NCI-H69 (cell line): ENCODE measurements at regions not wholly inside any gene's neighbourhood (a gene's known extent, or its start where the extent isn't known, plus 50 kb on each side); places are given as distances from the start of the nearest gene placed in this dataset.
"Not testable (repeated sequence)": the region's sequence is repeated elsewhere in the genome, so short reads cannot be mapped to it uniquely, and the experiment has no call there.

ENCODE experiments used
- DNase-seq: peaks from one replicate; lab custom pipeline; 2025; lab: John Stamatoyannopoulos, UW

DNA sequence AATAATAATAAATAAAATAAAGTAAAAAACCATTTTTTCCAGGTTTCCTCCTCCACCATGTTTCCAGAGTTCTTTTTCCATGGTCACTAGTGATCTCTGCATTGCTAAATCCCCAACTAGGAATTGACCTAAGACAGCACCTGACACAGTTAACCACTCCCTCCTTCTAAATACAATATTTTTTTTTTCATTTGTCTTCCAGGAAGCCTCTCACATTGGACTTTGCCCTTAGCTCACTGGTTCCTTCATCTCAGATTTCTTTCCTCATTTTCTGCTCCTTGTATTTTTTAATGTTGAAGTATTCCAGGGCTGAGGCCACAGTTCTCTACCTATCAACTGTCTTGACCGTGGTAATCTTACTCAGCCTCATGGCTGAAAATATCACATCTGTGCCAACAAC lies 187.3 kb upstream of the FAM241A start:
- no peak for DNase-seq

- peak; percentile 57 for DNase-seq
Observed at GRCh38 chr4:111959222-111959621, 186.0 kb upstream of the FAM241A start.

- no peak for DNase-seq
Observed at GRCh38 chr4:111960241-111960667, 185.0 kb upstream of the FAM241A start.

- not testable (repeated sequence) for DNase-seq
Observed at GRCh38 chr4:111961026-111961425, 184.2 kb upstream of the FAM241A start.

DNA sequence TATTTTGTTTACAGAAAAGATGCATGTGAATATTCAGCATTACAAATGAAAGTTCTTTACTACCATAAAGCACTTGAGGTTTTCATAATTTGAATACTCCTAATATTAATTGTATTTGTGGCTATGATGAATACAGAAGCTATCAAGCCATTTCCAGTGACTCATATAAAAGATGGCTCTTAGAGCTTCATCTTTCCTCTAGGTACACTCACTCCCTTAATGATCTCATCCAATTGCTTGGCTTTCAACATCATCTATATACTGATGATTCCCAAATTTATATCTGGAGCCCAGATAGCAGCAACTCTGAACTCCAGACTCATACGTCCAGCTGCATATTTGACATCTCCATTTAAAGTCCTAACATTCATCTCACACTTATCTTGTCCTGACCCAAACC lies 183.4 kb upstream of the FAM241A start:
- DNase-seq = no peak

GRCh38 chr4:111963158-111963700 lies 182.0 kb upstream of the FAM241A start:
- DNase-seq = no peak

DNA sequence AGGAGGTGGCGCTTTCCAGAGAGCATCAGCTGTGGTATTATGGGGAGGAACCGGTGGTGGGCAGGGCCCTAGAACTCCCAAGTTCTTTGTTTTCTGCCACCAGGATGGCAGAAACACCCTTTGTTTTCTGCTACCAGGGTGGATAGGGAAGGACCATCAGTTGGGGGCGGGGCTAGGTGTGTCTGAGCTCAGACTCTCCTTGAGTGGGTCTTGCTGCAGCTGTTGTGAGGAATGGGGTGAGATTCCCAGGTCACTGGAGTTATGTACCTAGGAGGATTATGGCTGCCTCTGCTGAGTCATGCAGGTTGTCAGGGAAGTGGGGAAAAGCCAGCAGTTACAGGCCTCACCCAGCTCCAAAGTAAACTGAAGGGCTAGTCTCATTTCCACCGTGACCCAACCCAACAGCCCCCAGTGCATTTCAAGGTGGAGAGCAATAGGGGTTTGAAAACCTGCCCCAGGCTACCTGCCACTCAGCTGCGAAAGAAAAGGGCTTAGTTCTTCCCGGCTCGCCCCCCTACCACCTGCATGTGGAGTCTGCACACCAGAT lies 167.8 kb upstream of the FAM241A start:
- peak; percentile 59 for DNase-seq

GRCh38 chr4:111979921-111980320 lies 165.3 kb upstream of the FAM241A start:
- no peak for DNase-seq

DNA sequence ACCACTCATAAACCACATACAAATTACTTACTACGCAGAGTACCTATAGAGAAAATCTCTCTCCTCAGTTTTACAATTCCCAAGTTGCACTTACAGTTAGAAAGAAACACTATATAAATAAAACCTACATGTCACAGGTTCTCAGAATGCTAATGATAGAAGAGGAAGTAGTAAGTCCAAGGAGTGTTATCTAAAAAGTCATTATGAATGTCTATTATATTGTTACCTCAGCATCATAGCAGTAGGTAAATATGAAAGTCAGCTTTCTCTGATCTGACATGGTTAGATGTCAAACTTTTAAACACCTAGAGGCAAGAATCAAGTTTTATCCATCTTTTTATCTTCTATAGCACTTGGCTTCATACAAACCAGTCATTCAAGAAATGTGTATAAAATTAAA lies 163.2 kb upstream of the FAM241A start:
- DNase-seq = no peak

DNA sequence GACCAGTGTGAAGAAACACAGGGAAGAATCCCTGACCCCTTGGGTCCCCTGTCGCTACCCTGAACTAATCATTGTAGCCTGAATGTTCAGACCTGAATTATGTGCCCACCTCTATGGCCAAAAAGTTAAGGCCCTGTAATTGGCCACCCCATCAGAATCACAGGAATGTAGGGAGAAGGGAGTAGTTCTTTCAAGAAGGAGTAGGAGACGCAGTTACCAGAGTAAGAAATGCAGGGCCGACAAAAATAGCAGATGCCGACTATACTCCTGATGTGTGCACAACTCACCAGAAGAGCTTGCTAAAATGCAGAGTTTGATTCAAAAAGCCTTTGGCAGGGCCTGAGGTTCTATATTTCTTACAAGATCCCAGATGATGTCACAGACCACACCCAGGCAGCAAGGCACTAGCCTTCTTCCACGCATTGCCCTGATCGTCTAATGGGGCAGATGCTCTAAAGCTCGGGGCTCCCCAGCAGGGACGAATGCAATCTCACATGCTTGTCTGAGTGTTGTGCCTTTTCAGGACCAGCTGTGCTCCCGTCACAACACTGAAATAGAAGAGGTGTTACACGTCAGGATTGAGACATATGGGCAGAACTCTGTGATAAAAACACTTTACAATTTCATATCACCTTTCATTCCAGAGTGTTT lies 161.0 kb upstream of the FAM241A start:
- peak; percentile 26 for DNase-seq

- DNase-seq = no peak
Observed at GRCh38 chr4:111985426-111985825, 159.8 kb upstream of the FAM241A start.

GRCh38 chr4:111986095-111986494 lies 159.2 kb upstream of the FAM241A start:
- DNase-seq = no peak

GRCh38 chr4:111988514-111988913 lies 156.7 kb upstream of the FAM241A start:
- peak; percentile 1 for DNase-seq

GRCh38 chr4:111989817-111990216 lies 155.4 kb upstream of the FAM241A start:
- no peak for DNase-seq

DNA sequence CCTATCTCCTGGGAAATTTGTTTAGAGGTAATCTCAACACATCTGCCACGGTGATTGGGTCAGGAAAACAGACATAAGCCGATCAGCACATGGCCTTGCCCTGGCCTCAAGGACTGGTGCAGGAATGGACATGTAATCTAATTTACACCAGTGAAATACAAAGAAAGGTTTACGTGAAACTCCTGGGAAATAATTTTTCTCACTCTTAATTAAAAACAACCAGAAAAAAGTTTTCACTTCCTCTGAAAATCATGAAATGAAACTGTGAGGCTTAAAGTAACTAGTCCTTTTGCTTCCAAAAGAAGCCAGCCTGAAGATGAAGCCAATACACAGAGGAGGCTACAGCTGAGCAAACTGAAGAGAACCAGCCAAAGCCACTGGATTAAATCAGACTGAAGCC lies 154.1 kb upstream of the FAM241A start:
- peak; percentile 11 for DNase-seq

- peak; percentile 7 for DNase-seq
Observed at GRCh38 chr4:111991797-111992196, 153.5 kb upstream of the FAM241A start.

DNA sequence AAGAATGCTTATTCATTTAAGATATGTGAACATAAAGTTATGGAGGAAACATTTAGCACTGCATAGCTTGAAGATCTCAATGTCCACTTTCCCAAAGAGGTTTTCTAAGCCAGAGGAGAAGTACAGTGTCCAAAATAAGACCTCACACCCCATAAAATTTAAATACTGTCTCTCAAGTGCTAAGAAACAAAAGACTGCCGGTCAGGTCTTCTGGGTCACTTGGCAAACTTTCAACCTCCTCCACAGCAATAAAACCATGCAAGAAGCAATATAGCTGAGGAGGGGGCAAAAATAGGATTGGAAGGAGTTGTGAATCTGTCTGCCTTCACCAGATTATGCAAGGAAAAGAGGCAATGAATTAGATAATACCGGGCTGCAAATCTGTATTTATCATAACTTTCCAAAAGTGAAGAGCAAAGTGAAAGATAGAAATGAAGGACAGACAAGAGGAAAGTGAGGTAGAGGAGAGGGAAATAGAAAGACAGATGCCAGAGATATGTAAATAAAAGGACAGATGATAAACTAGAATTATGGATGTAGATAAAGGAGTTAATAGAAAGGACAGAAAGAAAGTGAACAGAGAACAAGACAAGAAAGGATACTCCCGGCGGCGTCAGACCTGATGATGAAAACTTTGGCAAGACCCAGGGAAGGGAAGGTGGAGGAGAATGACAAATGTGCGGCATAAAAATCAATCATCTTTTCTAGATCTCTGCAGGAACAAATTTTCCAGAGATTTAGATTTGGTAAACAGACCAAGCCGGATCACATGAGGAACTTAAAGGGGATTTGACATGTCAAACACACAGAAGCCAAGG lies 152.7 kb upstream of the FAM241A start:
- peak; percentile 42 for DNase-seq

GRCh38 chr4:111994392-111994791 lies 150.9 kb upstream of the FAM241A start:
- DNase-seq = no peak

DNA sequence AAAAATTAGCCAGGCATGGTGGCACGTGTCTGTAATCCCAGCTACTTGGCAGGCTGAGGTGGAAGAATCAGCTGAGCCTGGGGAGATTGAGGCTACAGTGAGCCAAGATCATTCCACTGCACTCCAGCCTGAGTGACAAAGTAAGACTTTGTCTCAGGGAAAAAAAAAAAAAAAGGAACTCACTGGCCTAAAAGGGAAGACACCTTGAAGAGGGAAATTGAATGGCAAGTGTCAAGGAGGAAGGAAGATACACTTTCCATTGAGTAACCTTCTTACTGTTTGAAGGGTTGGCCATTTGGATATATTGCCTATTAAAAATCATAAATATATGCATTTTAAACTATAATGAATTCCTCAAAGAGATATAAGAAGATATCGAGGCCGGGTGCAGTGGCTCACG lies 147.5 kb upstream of the FAM241A start:
- DNase-seq = no peak

GRCh38 chr4:111999801-112000200 lies 145.5 kb upstream of the FAM241A start:
- no peak for DNase-seq

DNA sequence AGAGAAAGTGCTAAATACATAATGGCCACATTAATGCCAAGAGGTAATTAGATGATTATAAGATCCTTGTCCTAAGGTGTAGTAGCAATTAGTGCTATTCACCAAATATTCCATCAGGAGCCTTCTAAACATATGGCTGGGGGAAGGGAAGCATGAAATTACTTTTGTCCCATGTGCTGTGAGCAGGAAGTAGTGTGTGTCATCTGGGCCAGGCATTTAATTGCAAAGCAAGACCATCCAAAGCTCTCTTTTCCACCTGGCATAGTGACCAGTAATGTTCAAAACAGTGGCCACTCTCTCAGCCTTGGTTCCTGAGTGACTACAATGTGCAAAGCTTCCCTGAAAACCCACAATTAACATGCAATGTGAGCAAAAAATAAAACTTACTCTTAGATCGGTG lies 144.2 kb upstream of the FAM241A start:
- DNase-seq = peak; percentile 89

- peak; percentile 84 for DNase-seq
Observed at GRCh38 chr4:112002248-112002661, 143.0 kb upstream of the FAM241A start.
